ENCODE measurements at regions not wholly inside any gene's neighbourhood (a gene's known extent, or its start where the extent isn't known, plus 50 kb on each side); places are given as distances from the start of the nearest gene placed in this dataset.
"Not testable (repeated sequence)": the region's sequence is repeated elsewhere in the genome, so short reads cannot be mapped to it uniquely, and the experiment has no call there.

- no peak for DNase-seq
Observed at GRCh38 chr2:200107514-200108217, 152.3 kb downstream of the MAIP1 start.

- no peak for DNase-seq
Observed at GRCh38 chr2:200109421-200109820, 154.0 kb downstream of the MAIP1 start.

DNA sequence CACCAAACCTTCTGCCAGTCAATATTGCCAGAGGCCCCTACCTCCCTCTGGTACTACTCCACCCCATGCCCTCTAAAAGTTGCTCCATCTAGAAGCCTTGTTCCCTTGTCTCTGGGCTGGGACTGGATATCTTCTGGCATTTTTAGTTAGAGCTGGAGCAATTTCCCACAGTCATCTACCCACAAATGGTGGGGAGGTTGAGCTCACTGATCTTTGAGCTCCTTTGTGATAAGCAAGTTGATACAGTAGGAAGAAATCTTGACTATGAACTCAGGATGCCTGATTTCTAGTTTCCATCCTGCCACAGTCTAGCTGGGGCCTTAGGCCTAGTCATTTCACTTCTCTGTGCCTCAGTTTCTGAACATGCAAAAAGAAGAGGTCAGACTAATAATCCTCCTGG lies 155.0 kb downstream of the MAIP1 start:
- no peak for DNase-seq

- DNase-seq = not testable (repeated sequence)
Observed at GRCh38 chr2:200113016-200113799, 157.8 kb downstream of the MAIP1 start.

DNA sequence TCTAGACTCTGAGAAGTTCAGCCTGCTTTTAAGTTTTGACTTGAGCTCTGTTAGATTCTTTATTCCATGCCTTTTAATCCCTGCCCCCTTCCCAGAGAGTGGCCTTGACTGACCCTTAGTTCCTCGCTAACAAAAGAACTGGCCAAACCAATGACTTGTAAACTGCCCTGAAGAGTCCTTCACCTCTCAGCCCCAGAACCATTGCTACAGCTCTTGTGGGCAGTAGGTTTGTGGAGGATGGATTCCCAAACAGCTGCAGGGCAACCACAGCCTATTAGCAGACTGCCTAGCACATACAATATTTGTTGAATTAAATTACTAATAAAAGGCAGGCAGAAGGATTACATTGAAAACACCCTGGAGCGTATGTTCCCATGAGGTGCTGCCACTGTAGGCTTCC lies 163.9 kb downstream of the MAIP1 start:
- DNase-seq = no peak

GRCh38 chr2:200121931-200122330 lies 166.5 kb downstream of the MAIP1 start:
- no peak for DNase-seq

DNA sequence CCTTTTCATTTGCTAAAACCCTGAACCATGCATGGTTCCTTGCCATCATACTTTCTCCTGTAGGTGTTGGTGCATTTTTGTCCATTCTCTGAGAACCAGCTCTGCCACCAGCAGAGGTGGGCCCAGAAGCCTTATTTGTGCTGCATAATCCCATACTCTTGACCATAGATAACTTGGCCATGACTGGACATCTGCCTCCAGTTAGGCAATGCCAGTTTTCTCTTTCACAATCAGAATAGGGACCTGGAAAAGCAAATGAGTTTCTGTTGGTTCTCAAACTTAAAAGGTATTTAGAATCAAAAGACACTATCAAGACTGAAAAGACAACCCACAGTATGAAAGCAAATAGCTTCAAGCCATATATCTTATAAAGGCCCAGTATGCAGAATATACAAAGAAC lies 167.3 kb downstream of the MAIP1 start:
- DNase-seq = no peak

DNA sequence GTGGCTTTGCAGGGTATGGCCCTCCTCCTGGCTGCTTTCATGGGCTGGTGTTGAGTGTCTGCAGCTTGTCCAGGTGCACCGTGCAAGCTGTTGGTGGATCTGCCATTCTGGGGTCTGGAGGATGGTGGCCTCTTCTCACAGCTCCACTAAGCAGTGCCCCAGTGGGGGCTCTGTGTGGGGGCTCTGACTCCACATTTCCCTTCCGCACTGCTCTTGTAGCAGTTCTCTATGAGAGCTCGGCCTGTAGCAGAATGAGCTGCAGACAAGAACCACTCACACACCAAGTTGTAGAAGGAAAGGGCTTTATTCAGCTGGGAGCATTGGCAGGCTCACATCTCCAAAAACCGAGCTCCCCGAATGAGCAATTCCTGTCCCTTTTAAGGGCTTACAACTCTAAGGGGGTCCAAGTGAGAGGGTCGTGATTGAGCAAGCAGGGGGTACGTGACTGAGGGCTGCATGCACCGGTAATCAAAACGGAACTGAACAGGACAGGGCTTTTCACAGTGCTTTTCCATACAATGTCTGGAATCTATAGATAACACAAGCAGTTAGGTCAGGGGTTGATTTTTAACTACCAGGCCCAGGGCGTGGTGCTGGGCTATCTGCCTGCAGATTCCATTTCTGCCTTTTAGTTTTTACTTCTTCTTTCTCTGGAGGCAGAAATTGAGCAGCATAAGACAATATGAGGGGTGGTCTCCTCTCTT lies 169.4 kb downstream of the MAIP1 start:
- DNase-seq = not testable (repeated sequence)

DNA sequence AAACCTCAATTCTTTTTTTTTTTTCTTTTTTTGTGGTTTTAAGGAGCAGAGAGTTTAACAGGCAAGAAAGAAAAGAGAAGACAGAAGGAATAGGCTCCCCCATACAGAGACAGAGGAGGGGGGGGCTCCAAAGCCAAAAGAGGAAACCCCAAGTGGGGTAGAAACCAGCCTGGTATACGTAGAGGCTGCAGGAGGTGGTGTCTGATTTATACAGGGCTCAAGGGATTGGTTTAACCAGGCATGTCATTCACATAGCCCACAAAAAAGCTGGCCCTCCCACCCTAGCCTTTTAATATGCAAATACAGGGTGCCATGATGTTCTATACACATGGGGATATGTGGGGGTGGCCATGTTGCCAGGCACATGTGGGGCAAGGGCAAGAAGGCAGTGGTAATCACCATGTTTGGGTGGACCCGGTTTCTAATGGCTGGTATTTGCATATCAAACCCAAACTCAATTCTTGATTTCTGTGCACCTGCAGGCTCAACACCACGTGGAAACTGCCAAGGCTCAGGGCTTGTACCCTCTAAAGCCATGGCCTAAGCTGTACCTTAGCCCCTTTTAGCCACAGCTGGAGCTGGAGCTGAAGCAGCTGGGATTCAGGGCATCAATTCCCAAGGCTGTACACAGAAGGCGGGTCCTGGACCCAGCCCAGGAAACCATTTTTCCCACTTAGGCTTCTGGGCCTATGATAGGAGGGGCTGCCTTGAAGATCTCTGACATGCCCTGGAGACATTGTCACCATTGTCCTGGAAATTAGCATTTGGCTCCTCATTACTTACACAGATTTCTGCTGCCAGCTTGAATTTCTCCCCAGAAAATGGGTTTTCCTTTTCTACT lies 170.3 kb downstream of the MAIP1 start:
- no peak for DNase-seq

DNA sequence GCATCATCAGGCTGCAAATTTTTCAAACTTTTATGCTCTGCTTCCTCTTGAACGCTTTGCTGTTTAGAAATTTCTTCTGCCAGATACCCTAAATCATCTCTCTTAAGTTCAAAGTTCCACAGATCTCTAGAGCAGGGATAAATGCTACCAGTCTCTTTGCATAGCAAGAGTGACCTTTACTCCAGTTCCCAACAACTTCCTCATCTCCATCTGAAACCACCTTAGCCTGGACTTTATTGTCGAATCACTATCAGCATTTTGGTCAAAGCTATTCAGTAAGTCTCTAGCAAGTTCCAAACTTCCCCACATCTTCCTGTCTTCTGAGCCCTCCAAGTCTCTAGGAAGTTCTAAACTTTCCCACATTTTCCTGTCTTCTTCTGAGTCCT lies 170.9 kb downstream of the MAIP1 start:
- DNase-seq = not testable (repeated sequence)

DNA sequence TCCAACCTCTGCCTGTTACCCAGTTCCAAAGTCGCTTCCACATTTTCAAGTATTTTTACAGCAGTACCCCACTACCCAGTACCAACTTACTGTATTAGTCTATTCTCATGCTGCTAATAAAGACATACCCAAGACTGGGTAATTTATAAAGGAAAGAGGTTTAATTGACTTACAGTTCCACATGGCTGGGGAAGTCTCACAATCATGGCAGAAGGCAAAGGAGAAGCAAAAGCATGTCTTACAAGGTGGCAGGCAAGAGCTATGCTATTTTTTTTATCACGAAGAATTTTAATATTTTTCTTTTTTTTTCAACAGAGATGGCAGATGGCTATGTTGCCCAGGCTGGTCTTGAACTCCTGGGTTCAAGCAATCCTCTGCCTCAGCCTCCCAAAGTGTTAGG lies 171.3 kb downstream of the MAIP1 start:
- DNase-seq = not testable (repeated sequence)

DNA sequence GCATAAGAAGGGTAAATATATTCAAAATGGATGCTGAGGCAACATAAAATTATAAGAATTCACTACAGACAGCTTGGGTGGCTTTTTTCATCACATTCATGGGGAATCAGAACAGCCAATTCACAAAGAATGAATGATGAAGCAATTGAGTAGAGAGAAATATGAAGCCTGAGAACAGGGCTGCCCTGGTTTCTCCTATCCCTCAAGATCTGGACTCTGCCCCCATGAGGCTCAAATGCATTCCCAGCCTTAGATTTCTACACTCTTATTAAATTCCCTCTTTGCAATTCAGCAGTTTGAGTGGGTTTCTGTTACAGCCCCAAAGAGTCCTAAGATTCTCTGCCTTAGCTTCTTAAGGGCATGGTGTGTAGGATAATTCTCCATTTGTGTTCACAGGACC lies 172.5 kb downstream of the MAIP1 start:
- DNase-seq = no peak

GRCh38 chr2:200128296-200128695 lies 172.9 kb downstream of the MAIP1 start:
- DNase-seq = no peak

- DNase-seq = no peak
Observed at GRCh38 chr2:200129721-200130462, 174.5 kb downstream of the MAIP1 start.

DNA sequence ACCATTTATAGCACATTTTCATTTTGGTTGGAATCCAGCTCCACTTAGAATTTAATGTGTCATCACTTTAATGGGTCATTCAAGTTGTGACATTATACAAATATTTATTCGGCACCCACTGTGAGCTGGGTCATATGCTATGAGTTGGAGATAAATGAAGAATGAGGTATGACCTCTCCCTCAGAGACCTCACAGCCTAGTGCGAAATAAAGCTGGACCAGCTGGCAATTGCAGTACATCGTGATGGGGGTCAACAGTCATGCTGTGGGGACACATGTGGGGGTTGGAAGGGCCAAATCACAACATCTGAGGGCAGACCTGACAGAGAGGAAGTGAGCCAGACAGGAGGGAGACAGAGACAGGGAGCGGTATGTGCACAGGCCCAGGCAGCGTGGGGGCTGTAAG lies 175.4 kb downstream of the MAIP1 start:
- no peak for DNase-seq

- DNase-seq = no peak
Observed at GRCh38 chr2:200131307-200131706, 175.2 kb upstream of the SPATS2L start.

DNA sequence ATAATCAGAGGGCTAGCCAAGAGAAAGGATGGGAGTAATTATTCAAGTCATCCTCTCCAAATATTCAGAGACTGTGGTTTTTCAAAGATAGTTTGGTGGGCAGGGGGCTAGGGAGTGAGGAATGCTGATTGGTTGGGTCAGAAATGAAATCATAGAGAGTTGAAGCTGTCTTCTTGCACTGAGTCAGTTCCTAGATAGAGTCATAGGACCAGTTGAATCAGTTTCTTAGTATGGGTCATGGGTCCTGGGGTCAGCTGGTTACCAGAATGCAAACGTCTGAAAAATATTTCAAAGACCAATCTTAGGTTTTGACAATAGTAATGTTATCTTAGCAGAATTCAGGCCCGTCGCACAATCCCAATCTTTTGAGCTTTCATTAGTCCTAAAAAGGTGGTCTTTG lies 171.4 kb upstream of the SPATS2L start:
- DNase-seq = no peak

DNA sequence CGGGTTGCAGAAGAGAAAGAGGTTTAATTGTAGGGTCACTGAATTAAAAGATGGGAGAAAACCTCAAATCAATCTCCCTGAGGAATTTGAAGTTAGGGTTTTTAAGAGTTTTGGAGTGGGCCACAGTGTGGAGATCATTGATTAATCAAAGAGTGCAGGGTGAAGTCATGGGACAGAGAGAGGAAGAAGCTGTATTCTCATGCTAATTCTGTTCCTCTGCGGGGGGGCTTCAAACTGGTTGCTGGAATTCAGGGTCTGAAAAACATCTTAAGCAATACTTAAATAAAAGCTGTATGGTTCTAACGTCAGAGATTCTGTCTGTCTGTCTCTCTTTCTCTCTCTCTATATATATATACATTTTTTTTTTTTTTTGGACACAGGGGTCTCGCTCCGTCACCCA lies 169.8 kb upstream of the SPATS2L start:
- no peak for DNase-seq

DNA sequence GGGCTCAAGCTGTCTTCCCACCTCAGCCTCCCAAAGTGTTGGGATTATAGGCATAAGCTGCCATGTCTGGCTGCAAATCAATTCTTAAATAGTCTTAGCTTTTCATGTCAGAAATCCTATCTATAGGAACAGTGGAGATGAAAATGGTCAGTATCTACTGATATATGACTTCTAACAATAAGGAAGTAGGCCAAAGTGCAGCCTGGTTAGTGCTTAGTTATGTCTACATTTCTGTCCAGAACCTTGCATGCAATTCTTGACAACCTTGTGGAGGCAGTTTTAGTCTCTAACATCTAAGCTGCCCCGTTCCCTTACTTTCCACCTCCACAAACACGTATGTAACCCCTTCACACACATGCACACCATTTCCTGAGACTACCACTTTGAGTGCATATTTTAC lies 169.2 kb upstream of the SPATS2L start:
- no peak for DNase-seq

DNA sequence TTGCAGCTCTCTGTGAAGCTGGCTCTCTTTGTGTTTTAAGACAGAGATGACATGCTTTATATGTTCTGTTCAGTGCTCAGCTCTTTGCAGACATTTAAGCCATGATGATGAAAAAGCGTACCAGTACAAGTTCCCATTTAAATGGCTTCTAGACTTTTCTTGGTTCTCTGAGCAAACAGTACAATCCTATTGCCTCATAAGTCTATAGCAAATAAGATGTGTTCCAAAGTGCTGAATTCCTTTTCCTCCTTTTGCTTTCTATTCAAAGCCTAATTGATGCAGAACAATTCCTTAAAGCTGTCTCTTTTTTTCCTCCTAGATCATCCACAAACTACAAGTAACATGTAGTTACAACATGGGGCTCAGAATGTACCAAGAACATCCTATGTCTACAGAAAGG lies 168.8 kb upstream of the SPATS2L start:
- no peak for DNase-seq

GRCh38 chr2:200138391-200139124 lies 167.9 kb upstream of the SPATS2L start:
- DNase-seq = no peak

GRCh38 chr2:200144571-200144970 lies 161.9 kb upstream of the SPATS2L start:
- DNase-seq = no peak

Measured in GOT3 (cell line).